ENCODE measurements at regions not wholly inside any gene's neighbourhood (a gene's known extent, or its start where the extent isn't known, plus 50 kb on each side); places are given as distances from the start of the nearest gene placed in this dataset.

DNA sequence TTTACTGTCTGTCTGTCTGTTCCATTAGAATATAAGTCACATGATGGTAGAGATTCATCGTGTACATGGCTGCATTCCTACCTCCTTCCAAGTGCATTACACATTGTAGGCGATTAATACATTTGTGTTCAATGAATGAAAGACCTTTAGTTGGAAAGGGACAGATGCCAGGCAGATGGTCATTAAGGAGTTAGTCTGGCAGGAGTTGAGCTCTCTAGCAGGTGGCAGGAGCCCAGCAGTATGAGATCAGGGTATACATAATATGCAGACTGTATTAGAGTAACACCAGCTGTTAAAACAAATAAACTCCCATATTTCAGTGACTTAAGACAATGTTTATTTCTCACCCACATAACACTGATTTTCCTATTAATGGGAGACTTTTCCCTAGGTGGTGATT lies 147.7 kb upstream of the LARGE1 start:
- DNase-seq: no peak
- no peaks in the 10 kb centered on the region for H3K4me1 ChIP-seq
- H3K4me3 ChIP-seq: no peak overlapping the region
- no peaks in the 10 kb centered on the region for H3K36me3 ChIP-seq
- H3K27ac ChIP-seq (replicated peaks): no peak overlapping the region
- intact Hi-C loops (cut with micrococcal nuclease): no loop called here
- H3K27me3 ChIP-seq (ENCODE audit: low read depth): peaks cover 41% of the 10 kb centered on the region
- TF ChIP-seq, protein P1, sequence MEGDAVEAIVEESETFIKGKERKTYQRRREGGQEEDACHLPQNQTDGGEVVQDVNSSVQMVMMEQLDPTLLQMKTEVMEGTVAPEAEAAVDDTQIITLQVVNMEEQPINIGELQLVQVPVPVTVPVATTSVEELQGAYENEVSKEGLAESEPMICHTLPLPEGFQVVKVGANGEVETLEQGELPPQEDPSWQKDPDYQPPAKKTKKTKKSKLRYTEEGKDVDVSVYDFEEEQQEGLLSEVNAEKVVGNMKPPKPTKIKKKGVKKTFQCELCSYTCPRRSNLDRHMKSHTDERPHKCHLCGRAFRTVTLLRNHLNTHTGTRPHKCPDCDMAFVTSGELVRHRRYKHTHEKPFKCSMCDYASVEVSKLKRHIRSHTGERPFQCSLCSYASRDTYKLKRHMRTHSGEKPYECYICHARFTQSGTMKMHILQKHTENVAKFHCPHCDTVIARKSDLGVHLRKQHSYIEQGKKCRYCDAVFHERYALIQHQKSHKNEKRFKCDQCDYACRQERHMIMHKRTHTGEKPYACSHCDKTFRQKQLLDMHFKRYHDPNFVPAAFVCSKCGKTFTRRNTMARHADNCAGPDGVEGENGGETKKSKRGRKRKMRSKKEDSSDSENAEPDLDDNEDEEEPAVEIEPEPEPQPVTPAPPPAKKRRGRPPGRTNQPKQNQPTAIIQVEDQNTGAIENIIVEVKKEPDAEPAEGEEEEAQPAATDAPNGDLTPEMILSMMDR (IDR thresholded peaks at IDR 0.05; ENCODE audit: borderline replicate concordance): no peak
- H3K9me3 ChIP-seq (replicated peaks): no peaks in the 10 kb centered on the region

DNA sequence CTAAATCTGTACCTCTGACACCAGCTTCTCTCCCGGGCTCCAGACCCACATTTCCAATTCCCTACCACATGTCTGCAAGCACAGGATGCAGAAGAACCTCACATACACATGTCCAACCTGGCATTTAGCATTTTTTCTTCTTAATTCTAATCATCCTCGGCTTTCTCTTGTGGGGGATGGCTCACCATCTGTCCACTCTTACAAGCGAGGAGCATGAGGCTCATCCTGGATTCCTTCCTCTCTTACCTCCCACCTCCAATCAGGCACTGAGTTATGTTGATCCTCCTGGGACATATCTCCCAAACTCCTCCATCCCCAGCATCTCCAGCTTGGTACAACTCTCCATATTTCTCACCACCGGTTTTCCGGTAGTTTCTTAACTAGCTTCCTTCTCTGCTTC lies 149.8 kb upstream of the LARGE1 start:
- TF ChIP-seq, protein P1 (IDR thresholded peaks at IDR 0.05; ENCODE audit: borderline replicate concordance): no peak
- H3K4me1 ChIP-seq: no peaks in the 10 kb centered on the region
- intact Hi-C loops (cut with micrococcal nuclease): no loop called here
- no peaks in the 10 kb centered on the region for H3K36me3 ChIP-seq
- DNase-seq: no peak
- peaks cover 52% of the 10 kb centered on the region for H3K27me3 ChIP-seq (ENCODE audit: low read depth)
- H3K9me3 ChIP-seq (replicated peaks): no peaks in the 10 kb centered on the region
- no peak overlapping the region for H3K4me3 ChIP-seq
- no peak overlapping the region for H3K27ac ChIP-seq (replicated peaks)

DNA sequence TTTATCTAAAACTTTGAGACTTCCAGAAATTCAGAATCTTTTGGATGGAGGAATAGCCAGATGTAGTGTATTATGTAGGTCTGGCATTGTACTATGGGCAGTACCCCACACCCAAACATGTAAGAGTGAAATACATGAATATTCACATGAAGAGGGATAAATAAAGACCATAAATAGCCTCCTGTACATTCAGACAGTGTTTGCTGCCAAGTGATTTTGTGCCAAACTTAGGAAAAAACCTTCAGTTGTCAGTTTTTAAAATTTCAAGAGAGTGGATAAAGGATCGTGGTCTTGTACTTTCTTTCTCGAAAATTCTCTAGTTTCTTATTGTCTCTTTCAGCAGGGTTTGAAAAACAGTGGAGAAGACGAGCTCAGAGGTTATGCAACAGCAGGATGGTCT lies 150.3 kb upstream of the LARGE1 start:
- no peak for DNase-seq
- TF ChIP-seq, protein P1 (IDR thresholded peaks at IDR 0.05; ENCODE audit: borderline replicate concordance): no peak
- Histone ChIP-seq H3K27ac (replicated peaks) (no peak overlapping the region), H3K27me3 (ENCODE audit: low read depth) (peaks cover 51% of the 10 kb centered on the region), H3K4me1 (no peaks in the 10 kb centered on the region), H3K36me3 (no peaks in the 10 kb centered on the region), H3K4me3 (no peak overlapping the region), H3K9me3 (replicated peaks) (no peaks in the 10 kb centered on the region)
- intact Hi-C loops (cut with micrococcal nuclease): no loop called here

DNA sequence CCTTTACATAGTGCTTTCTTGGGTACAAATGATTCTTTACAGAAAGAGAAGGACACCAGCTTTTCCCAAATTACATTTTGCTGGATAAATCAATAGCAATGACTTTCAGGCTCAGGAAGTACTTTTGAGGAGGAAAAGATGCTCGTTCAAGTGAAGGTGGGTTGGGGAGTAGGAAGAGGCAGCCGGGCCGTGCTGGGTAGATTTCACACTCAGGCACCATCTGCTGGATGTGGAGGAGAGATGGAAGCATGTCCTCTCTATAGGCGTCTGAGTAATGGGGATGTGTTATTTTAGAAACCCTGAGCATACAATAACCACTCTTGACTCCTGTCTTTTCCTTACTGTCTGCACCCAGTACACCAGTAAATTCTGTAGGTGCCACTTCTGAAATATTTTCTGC lies 152.3 kb upstream of the LARGE1 start:
- H3K4me3 ChIP-seq: no peak overlapping the region
- peaks cover 65% of the 10 kb centered on the region for H3K27me3 ChIP-seq (ENCODE audit: low read depth)
- no peaks in the 10 kb centered on the region for H3K9me3 ChIP-seq (replicated peaks)
- DNase-seq: no peak
- intact Hi-C loops (cut with micrococcal nuclease): no loop called here
- no peaks in the 10 kb centered on the region for H3K4me1 ChIP-seq
- TF ChIP-seq, protein P1 (IDR thresholded peaks at IDR 0.05; ENCODE audit: borderline replicate concordance): no peak
- no peak overlapping the region for H3K27ac ChIP-seq (replicated peaks)
- no peaks in the 10 kb centered on the region for H3K36me3 ChIP-seq

DNA sequence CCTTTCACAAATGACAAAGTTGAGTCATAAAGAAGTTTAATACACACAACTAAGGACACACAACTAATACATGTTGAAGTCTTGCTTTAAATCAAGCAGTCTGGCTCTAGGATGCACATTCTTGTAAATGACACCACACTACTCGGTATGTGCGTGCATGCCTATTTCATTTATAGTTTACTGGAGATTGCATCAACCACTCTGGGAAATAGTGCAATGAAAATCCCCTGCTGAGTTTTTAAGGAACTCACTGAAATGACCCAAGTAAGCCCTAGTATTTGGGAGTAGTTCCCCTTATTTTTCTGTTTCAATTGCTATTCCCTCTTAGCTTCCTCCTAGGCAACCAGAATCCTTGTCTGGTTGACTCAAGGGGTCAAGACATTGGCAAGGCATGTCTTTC lies 160.2 kb upstream of the LARGE1 start:
- Histone ChIP-seq H3K4me3 (no peak overlapping the region), H3K4me1 (no peaks in the 10 kb centered on the region), H3K27me3 (ENCODE audit: low read depth) (peaks cover 21% of the 10 kb centered on the region), H3K9me3 (replicated peaks) (no peaks in the 10 kb centered on the region), H3K36me3 (no peaks in the 10 kb centered on the region), H3K27ac (replicated peaks) (no peak overlapping the region)
- TF ChIP-seq, protein P1 (IDR thresholded peaks at IDR 0.05; ENCODE audit: borderline replicate concordance): no peak
- DNase-seq: no peak
- intact Hi-C loops (cut with micrococcal nuclease): no loop called here

DNA sequence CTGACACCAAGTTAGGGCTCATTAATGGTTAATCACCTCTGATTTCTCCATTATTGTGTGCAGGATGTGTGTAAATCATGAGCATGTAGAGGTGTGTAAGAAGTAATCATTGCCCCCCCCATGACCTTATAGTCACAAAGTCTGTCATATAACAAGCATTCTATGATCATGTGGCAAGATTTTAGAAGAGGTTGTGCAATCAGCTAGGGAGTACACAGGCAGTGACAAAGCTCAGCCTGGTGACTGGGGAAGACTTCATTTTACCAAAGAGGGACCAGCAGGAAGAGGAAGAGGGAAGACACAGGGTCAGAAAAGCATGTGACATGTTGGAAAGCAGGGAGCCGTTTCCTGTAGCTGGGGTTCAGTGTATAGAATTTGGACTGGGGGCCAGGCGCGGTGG lies 176.5 kb upstream of the LARGE1 start:
- Histone ChIP-seq H3K9me3 (replicated peaks) (peaks cover 10% of the 10 kb centered on the region), H3K4me3 (no peak overlapping the region), H3K36me3 (no peaks in the 10 kb centered on the region), H3K4me1 (no peaks in the 10 kb centered on the region), H3K27me3 (ENCODE audit: low read depth) (peaks cover 31% of the 10 kb centered on the region), H3K27ac (replicated peaks) (no peak overlapping the region)
- TF ChIP-seq, protein P1 (IDR thresholded peaks at IDR 0.05; ENCODE audit: borderline replicate concordance): no peak
- intact Hi-C loops (cut with micrococcal nuclease): no loop called here
- DNase-seq: no peak

Data from left ventricle myocardium inferior (tissue), 1 donor.